ENCODE measurements at regions not wholly inside any gene's neighbourhood (a gene's known extent, or its start where the extent isn't known, plus 50 kb on each side); places are given as distances from the start of the nearest gene placed in this dataset.
"Not testable (repeated sequence)": the region's sequence is repeated elsewhere in the genome, so short reads cannot be mapped to it uniquely, and the experiment has no call there.

- no peaks in the 10 kb centered on the region for H3K9me3 Mint-ChIP-seq (ENCODE audit: low read depth)
- H3K4me1 Mint-ChIP-seq (ENCODE audit: low read depth) = no peaks in the 10 kb centered on the region
- no peak overlapping the region for H3K4me3 Mint-ChIP-seq (ENCODE audit: unreplicated experiment)
- no peak for TF ChIP-seq CTCF (IDR thresholded peaks at IDR 0.05)
- H3K27ac Mint-ChIP-seq (ENCODE audit: unreplicated experiment) = no peak overlapping the region
- DNase-seq (ENCODE audit: low spot score) = no peak
- peaks cover 6% of the 10 kb centered on the region for H3K27me3 Mint-ChIP-seq (ENCODE audit: low read depth)
- H3K36me3 Mint-ChIP-seq (ENCODE audit: low read depth) = no peaks in the 10 kb centered on the region
Observed at GRCh38 chr18:75840131-75840530, 412.6 kb upstream of the SMIM21 start.

DNA sequence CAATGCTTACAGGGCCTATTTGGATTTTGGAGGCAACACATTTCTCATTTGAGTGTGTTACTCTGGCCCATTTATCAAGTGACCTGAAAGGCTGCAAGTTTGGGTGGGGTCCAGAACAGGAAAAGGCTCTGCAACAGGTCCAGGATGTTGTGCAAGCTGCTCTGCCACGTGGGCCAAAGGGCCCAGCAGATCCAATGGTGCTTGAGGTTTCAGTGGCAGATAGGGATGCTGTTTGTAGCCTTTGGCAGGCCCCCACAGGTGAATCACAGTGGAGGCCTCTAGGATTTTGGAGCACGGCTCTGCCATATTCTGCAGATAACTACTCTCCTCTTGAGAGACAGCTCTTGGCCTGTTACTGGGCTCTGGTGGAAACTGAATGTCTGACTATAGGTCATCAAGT is 412.2 kb upstream of the SMIM21 start:
- H3K27ac Mint-ChIP-seq (ENCODE audit: unreplicated experiment); H3K36me3 Mint-ChIP-seq (ENCODE audit: low read depth); H3K27me3 Mint-ChIP-seq (ENCODE audit: low read depth); H3K9me3 Mint-ChIP-seq (ENCODE audit: low read depth); H3K4me1 Mint-ChIP-seq (ENCODE audit: low read depth); DNase-seq (ENCODE audit: low spot score); H3K4me3 Mint-ChIP-seq (ENCODE audit: unreplicated experiment): not testable (repeated sequence)

- H3K4me3 Mint-ChIP-seq (ENCODE audit: unreplicated experiment) = no peak overlapping the region
- no peak for TF ChIP-seq CTCF (IDR thresholded peaks at IDR 0.05)
- no peaks in the 10 kb centered on the region for H3K4me1 Mint-ChIP-seq (ENCODE audit: low read depth)
- H3K9me3 Mint-ChIP-seq (ENCODE audit: low read depth) = no peaks in the 10 kb centered on the region
- no peaks in the 10 kb centered on the region for H3K36me3 Mint-ChIP-seq (ENCODE audit: low read depth)
- DNase-seq (ENCODE audit: low spot score) = no peak
- H3K27me3 Mint-ChIP-seq (ENCODE audit: low read depth) = peaks cover 6% of the 10 kb centered on the region
- no peak overlapping the region for H3K27ac Mint-ChIP-seq (ENCODE audit: unreplicated experiment)
Observed at GRCh38 chr18:75839041-75839440, 411.5 kb upstream of the SMIM21 start.

GRCh38 chr18:75837316-75837715 is 409.8 kb upstream of the SMIM21 start:
- H3K9me3 Mint-ChIP-seq (ENCODE audit: low read depth) = no peaks in the 10 kb centered on the region
- no peaks in the 10 kb centered on the region for H3K36me3 Mint-ChIP-seq (ENCODE audit: low read depth)
- peaks cover 6% of the 10 kb centered on the region for H3K27me3 Mint-ChIP-seq (ENCODE audit: low read depth)
- H3K27ac Mint-ChIP-seq (ENCODE audit: unreplicated experiment) = no peak overlapping the region
- no peak for DNase-seq (ENCODE audit: low spot score)
- no peak for TF ChIP-seq CTCF (IDR thresholded peaks at IDR 0.05)
- no peak overlapping the region for H3K4me3 Mint-ChIP-seq (ENCODE audit: unreplicated experiment)
- no peaks in the 10 kb centered on the region for H3K4me1 Mint-ChIP-seq (ENCODE audit: low read depth)

GRCh38 chr18:75836516-75836915 is 409.0 kb upstream of the SMIM21 start:
- TF ChIP-seq CTCF (IDR thresholded peaks at IDR 0.05) = no peak

DNA sequence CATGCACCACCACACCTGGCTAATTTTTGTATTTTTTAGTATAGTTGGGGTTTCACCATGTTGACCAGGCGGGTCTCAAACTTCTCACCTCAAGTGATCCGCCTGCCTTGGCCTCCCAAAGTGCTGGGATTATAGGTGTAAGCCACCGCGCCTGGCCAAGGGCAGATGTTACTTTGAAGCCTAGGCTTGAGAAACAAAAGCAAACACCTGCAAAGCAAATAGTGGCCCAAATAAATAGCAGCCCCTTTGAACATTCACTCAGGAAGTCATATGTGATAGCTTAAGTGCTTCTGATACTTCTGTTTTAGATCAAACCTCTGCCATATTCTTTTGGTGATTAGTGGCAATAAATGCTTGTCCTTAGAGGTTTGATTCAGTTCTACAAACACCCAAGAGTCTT is 404.5 kb upstream of the SMIM21 start:
- H3K27ac Mint-ChIP-seq (ENCODE audit: unreplicated experiment) = no peak overlapping the region
- no peaks in the 10 kb centered on the region for H3K36me3 Mint-ChIP-seq (ENCODE audit: low read depth)
- no peaks in the 10 kb centered on the region for H3K4me1 Mint-ChIP-seq (ENCODE audit: low read depth)
- TF ChIP-seq CTCF (IDR thresholded peaks at IDR 0.05) = no peak
- no peak overlapping the region for H3K4me3 Mint-ChIP-seq (ENCODE audit: unreplicated experiment)
- H3K9me3 Mint-ChIP-seq (ENCODE audit: low read depth) = no peaks in the 10 kb centered on the region
- peaks cover 6% of the 10 kb centered on the region for H3K27me3 Mint-ChIP-seq (ENCODE audit: low read depth)
- DNase-seq (ENCODE audit: low spot score) = no peak

More at GRCh38 chr18:75836516-75836915, 409.0 kb upstream of the SMIM21 start:
- Mint-ChIP-seq H3K27ac (ENCODE audit: unreplicated experiment) (no peak overlapping the region), H3K27me3 (ENCODE audit: low read depth) (peaks cover 6% of the 10 kb centered on the region), H3K4me3 (ENCODE audit: unreplicated experiment) (no peak overlapping the region), H3K36me3 (ENCODE audit: low read depth) (no peaks in the 10 kb centered on the region), H3K9me3 (ENCODE audit: low read depth) (no peaks in the 10 kb centered on the region), H3K4me1 (ENCODE audit: low read depth) (no peaks in the 10 kb centered on the region)
- DNase-seq (ENCODE audit: low spot score) = no peak
